GM23338 (cell line): ENCODE measurements at regions not wholly inside any gene's neighbourhood (a gene's known extent, or its start where the extent isn't known, plus 50 kb on each side); places are given as distances from the start of the nearest gene placed in this dataset.

Experiments used
- ATAC-seq: fragments of 200-7000 bp; cut with Tn5 transposase; 3 replicates; pipeline ENCODE4 v1.9.1; 2020
- DNase-seq: peaks from one replicate; pipeline ENCODE4 v3.0.0-alpha.2; 2015; ENCODE audit warnings: low spot score
- H2AFZ ChIP-seq: fragments of 200-600 bp; sonication (generic); 2 replicates; pipeline ENCODE4 v1.8.0; 2016; ENCODE audit warnings: antibody characterized with exemption, mild to moderate bottlenecking, moderate library complexity
- H3F3A ChIP-seq: fragments of 200-600 bp; sonication (generic); replicated peaks from 2 replicates; pipeline ENCODE4 v1.8.0; 2017; ENCODE audit warnings: antibody characterized with exemption, mixed run types, low read depth
- H3K27ac ChIP-seq: fragments of 200-600 bp; sonication (generic); 2 replicates; pipeline ENCODE4 v1.6.1; 2016; ENCODE audit warnings: low read depth
- H3K27me3 ChIP-seq: fragments of 200-600 bp; sonication (generic); 2 replicates; pipeline ENCODE4 v1.8.0; 2016; ENCODE audit warnings: mild to moderate bottlenecking, mixed run types, moderate library complexity; ENCODE audit not compliant: insufficient read depth
- H3K36me3 ChIP-seq: fragments of 200-600 bp; sonication (generic); 2 replicates; pipeline ENCODE4 v1.8.0; 2016; ENCODE audit warnings: mild to moderate bottlenecking; ENCODE audit not compliant: insufficient read depth
- H3K4me1 ChIP-seq: fragments of 200-600 bp; sonication (generic); 2 replicates; pipeline ENCODE4 v1.8.0; 2016; ENCODE audit warnings: mild to moderate bottlenecking, moderate library complexity; ENCODE audit not compliant: insufficient read depth
- H3K4me2 ChIP-seq: fragments of 200-600 bp; sonication (generic); 2 replicates; pipeline ENCODE4 v1.7.1; 2017; ENCODE audit warnings: mixed run types
- H3K4me3 ChIP-seq: fragments of 200-600 bp; sonication (generic); 2 replicates; pipeline ENCODE4 v1.6.1; 2016; ENCODE audit warnings: mixed run types
- H3K79me2 ChIP-seq: fragments of 200-600 bp; sonication (generic); replicated peaks from 2 replicates; pipeline ENCODE4 v1.8.0; 2017; ENCODE audit warnings: mild to moderate bottlenecking; ENCODE audit not compliant: insufficient read depth
- H3K9me2 ChIP-seq: fragments of 200-600 bp; sonication (generic); 2 replicates; pipeline ENCODE4 v1.8.0; 2017; ENCODE audit not compliant: insufficient read depth
- H4K20me1 ChIP-seq: fragments of 200-600 bp; sonication (generic); replicated peaks from 2 replicates; pipeline ENCODE4 v1.8.0; 2017; ENCODE audit warnings: mild to moderate bottlenecking; ENCODE audit not compliant: insufficient read depth
- H3K27ac Mint-ChIP-seq: 2 replicates; pipeline ENCODE4 v1.8.0; 2020; ENCODE audit warnings: inconsistent platforms, mild to moderate bottlenecking, moderate library complexity, mixed read lengths
- H3K27me3 Mint-ChIP-seq: 3 replicates; pipeline ENCODE4 v1.8.0; 2022; ENCODE audit warnings: low read depth, mild to moderate bottlenecking, moderate library complexity, mixed read lengths, inconsistent platforms; ENCODE audit not compliant: insufficient read depth, poor library complexity
- H3K36me3 Mint-ChIP-seq: 3 replicates; pipeline ENCODE4 v1.8.0; 2021; ENCODE audit warnings: low read depth, mild to moderate bottlenecking, inconsistent platforms, moderate library complexity, mixed read lengths
- H3K4me1 Mint-ChIP-seq: 3 replicates; pipeline ENCODE4 v1.8.0; 2020; ENCODE audit warnings: mild to moderate bottlenecking, inconsistent platforms, mixed read lengths
- H3K4me3 Mint-ChIP-seq: 3 replicates; pipeline ENCODE4 v1.8.0; 2021; ENCODE audit warnings: moderate library complexity, mild to moderate bottlenecking, inconsistent platforms, mixed read lengths
- H3K9me3 Mint-ChIP-seq: 3 replicates; pipeline ENCODE4 v1.8.0; 2020; ENCODE audit warnings: moderate library complexity, mild to moderate bottlenecking, inconsistent platforms, mixed read lengths
- CREB1 ChIP-seq: fragments of 250-450 bp; sonication (Bioruptor Pico); IDR thresholded peaks from 2 replicates; pipeline ENCODE4 v1.5.0; 2020; ENCODE audit warnings: low read depth, mild to moderate bottlenecking, moderate library complexity
- CTCF ChIP-seq, 2 experiments: fragments of 200-600 bp in 1 of 2; sonication (generic) in 1 of 2; conservative IDR thresholded peaks; 2 replicates each; pipeline versions ENCODE4 v1.5.1 to v1.6.1; 2016 to 2017; ENCODE audit warnings: antibody characterized with exemption in 2 of 2, low read depth in 2 of 2, mild to moderate bottlenecking in 2 of 2, moderate library complexity in 1 of 2
- EZH2 ChIP-seq: fragments of 200-600 bp; sonication (generic); IDR thresholded peaks from one replicate; pipeline ENCODE4 v1.8.0; 2017; ENCODE audit warnings: antibody characterized with exemption, mild to moderate bottlenecking, low read depth; ENCODE audit not compliant: unreplicated experiment
- JUNB ChIP-seq: IDR thresholded peaks from one replicate; pipeline ENCODE4 v1.6.1; 2016; ENCODE audit warnings: antibody characterized with exemption; ENCODE audit not compliant: unreplicated experiment
- NANOG ChIP-seq: IDR thresholded peaks from 2 replicates; pipeline ENCODE4 v1.6.1; 2016; ENCODE audit warnings: antibody characterized with exemption, borderline replicate concordance
- POLR2AphosphoS5 ChIP-seq: IDR thresholded peaks from 2 replicates; pipeline ENCODE4 v1.6.1; 2016; ENCODE audit warnings: antibody characterized with exemption, low read depth
- STAT1 ChIP-seq: IDR thresholded peaks from one replicate; pipeline ENCODE4 v1.6.1; 2016; ENCODE audit warnings: antibody characterized with exemption; ENCODE audit not compliant: unreplicated experiment
- ZNF114 ChIP-seq: fragments of 250-450 bp; sonication (Bioruptor Pico); IDR thresholded peaks from 2 replicates; pipeline ENCODE4 v1.5.0; 2020; ENCODE audit warnings: mild to moderate bottlenecking, moderate library complexity
- ZNF331 ChIP-seq: fragments of 250-450 bp; sonication (Bioruptor Pico); IDR thresholded peaks from 2 replicates; pipeline ENCODE4 v1.5.0; 2020; ENCODE audit warnings: low read depth, mild to moderate bottlenecking, moderate library complexity
- TF ChIP-seq, protein P1 (sequence below): IDR thresholded peaks from 2 replicates; pipeline ENCODE4 v1.6.1; 2016; ENCODE audit warnings: antibody characterized with exemption
- TF ChIP-seq, protein P2 (sequence below): fragments of 250-450 bp; sonication (Bioruptor Pico); IDR thresholded peaks from 2 replicates; pipeline ENCODE4 v1.5.0; 2020; ENCODE audit warnings: mild to moderate bottlenecking, moderate library complexity

GRCh38 chr14:98334186-98334585 lies 937.8 kb downstream of the BCL11B start (continued):
- TF ChIP-seq CTCF (conservative IDR thresholded peaks at IDR 0.05; ENCODE audit: low read depth in 2 of 2) (no peak), ZNF114 (CRISPR knock-in tag) (no peak), EZH2 (no peak)
- TF ChIP-seq, protein P1, sequence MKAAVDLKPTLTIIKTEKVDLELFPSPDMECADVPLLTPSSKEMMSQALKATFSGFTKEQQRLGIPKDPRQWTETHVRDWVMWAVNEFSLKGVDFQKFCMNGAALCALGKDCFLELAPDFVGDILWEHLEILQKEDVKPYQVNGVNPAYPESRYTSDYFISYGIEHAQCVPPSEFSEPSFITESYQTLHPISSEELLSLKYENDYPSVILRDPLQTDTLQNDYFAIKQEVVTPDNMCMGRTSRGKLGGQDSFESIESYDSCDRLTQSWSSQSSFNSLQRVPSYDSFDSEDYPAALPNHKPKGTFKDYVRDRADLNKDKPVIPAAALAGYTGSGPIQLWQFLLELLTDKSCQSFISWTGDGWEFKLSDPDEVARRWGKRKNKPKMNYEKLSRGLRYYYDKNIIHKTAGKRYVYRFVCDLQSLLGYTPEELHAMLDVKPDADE: no peak

DNA sequence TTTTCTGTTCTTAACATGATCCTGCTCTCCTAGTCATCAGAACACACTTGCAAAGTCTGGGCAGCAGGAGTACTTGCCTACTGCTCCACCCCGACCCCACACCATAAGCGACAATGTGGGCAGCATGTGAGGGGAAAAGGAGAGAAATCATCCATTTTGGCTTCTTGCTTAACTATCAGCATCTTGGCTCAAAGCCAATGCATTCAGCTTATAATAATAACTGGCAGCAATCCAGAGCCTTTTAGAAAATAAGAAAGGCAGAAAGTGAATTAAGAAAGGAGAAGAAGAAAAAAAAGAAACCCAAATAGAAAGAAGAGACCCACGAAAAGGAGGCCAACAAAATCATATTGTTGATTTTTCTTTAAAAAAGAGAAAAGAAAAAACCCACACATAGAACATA lies 930.8 kb downstream of the BCL11B start:
- H3K27me3 ChIP-seq: no peaks in the 10 kb centered on the region
- H3K4me2 ChIP-seq: no peak overlapping the region
- no peaks in the 10 kb centered on the region; the same call in 1 of the 3 replicates for H3K9me3 Mint-ChIP-seq
- no peaks in the 10 kb centered on the region for H4K20me1 ChIP-seq
- H3K79me2 ChIP-seq: no peaks in the 10 kb centered on the region
- H3K4me3 ChIP-seq: no peak overlapping the region
- ATAC-seq: no peak
- no peak overlapping the region for H3K27ac Mint-ChIP-seq
- H3K27ac ChIP-seq: no peak overlapping the region
- no peaks in the 10 kb centered on the region for H3K36me3 ChIP-seq
- no peaks in the 10 kb centered on the region for H3K4me1 Mint-ChIP-seq
- no peaks in the 10 kb centered on the region for H3K36me3 Mint-ChIP-seq
- no peaks in the 10 kb centered on the region for H3F3A ChIP-seq
- H3K27me3 Mint-ChIP-seq: peaks cover 8% of the 10 kb centered on the region
- peaks cover 6% of the 10 kb centered on the region; the same call in 1 of the 2 replicates for H3K9me2 ChIP-seq
- no peaks in the 10 kb centered on the region for H3K4me1 ChIP-seq
- no peak overlapping the region for H3K4me3 Mint-ChIP-seq
- no peak for DNase-seq
- H2AFZ ChIP-seq: no peak overlapping the region
- TF ChIP-seq CTCF (conservative IDR thresholded peaks at IDR 0.05; ENCODE audit: low read depth in 2 of 2): no peak
- TF ChIP-seq JUNB: no peak
- no peak for TF ChIP-seq ZNF331 (CRISPR knock-in tag)
- no peak for TF ChIP-seq STAT1
- TF ChIP-seq POLR2AphosphoS5: no peak
- no peak for TF ChIP-seq CREB1
- no peak for TF ChIP-seq EZH2
- TF ChIP-seq, protein P1: no peak
- TF ChIP-seq ZNF114 (CRISPR knock-in tag): no peak
- TF ChIP-seq, protein P2, sequence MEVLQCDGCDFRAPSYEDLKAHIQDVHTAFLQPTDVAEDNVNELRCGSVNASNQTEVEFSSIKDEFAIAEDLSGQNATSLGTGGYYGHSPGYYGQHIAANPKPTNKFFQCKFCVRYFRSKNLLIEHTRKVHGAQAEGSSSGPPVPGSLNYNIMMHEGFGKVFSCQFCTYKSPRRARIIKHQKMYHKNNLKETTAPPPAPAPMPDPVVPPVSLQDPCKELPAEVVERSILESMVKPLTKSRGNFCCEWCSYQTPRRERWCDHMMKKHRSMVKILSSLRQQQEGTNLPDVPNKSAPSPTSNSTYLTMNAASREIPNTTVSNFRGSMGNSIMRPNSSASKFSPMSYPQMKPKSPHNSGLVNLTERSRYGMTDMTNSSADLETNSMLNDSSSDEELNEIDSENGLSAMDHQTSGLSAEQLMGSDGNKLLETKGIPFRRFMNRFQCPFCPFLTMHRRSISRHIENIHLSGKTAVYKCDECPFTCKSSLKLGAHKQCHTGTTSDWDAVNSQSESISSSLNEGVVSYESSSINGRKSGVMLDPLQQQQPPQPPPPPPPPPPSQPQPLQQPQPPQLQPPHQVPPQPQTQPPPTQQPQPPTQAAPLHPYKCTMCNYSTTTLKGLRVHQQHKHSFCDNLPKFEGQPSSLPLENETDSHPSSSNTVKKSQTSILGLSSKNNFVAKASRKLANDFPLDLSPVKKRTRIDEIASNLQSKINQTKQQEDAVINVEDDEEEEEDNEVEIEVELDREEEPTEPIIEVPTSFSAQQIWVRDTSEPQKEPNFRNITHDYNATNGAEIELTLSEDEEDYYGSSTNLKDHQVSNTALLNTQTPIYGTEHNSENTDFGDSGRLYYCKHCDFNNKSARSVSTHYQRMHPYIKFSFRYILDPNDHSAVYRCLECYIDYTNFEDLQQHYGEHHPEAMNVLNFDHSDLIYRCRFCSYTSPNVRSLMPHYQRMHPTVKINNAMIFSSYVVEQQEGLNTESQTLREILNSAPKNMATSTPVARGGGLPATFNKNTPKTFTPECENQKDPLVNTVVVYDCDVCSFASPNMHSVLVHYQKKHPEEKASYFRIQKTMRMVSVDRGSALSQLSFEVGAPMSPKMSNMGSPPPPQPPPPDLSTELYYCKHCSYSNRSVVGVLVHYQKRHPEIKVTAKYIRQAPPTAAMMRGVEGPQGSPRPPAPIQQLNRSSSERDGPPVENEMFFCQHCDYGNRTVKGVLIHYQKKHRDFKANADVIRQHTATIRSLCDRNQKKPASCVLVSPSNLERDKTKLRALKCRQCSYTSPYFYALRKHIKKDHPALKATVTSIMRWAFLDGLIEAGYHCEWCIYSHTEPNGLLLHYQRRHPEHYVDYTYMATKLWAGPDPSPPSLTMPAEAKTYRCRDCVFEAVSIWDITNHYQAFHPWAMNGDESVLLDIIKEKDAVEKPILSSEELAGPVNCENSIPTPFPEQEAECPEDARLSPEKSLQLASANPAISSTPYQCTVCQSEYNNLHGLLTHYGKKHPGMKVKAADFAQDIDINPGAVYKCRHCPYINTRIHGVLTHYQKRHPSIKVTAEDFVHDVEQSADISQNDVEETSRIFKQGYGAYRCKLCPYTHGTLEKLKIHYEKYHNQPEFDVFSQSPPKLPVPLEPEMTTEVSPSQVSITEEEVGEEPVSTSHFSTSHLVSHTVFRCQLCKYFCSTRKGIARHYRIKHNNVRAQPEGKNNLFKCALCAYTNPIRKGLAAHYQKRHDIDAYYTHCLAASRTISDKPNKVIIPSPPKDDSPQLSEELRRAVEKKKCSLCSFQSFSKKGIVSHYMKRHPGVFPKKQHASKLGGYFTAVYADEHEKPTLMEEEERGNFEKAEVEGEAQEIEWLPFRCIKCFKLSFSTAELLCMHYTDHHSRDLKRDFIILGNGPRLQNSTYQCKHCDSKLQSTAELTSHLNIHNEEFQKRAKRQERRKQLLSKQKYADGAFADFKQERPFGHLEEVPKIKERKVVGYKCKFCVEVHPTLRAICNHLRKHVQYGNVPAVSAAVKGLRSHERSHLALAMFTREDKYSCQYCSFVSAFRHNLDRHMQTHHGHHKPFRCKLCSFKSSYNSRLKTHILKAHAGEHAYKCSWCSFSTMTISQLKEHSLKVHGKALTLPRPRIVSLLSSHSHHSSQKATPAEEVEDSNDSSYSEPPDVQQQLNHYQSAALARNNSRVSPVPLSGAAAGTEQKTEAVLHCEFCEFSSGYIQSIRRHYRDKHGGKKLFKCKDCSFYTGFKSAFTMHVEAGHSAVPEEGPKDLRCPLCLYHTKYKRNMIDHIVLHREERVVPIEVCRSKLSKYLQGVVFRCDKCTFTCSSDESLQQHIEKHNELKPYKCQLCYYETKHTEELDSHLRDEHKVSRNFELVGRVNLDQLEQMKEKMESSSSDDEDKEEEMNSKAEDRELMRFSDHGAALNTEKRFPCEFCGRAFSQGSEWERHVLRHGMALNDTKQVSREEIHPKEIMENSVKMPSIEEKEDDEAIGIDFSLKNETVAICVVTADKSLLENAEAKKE: no peak
- no peak for TF ChIP-seq NANOG
